Activated T-cell treated with anti-CD3 and anti-CD28 coated beads, Interleukin-2, amount 50 U/mL, for 48 hours (primary cell): ENCODE measurements at regions not wholly inside any gene's neighbourhood (a gene's known extent, or its start where the extent isn't known, plus 50 kb on each side); places are given as distances from the start of the nearest gene placed in this dataset.

Experiments used
- DNase-seq, 2 experiments: peaks; one replicate each; pipeline ENCODE4 v3.0.0-alpha.2; 2020

DNA sequence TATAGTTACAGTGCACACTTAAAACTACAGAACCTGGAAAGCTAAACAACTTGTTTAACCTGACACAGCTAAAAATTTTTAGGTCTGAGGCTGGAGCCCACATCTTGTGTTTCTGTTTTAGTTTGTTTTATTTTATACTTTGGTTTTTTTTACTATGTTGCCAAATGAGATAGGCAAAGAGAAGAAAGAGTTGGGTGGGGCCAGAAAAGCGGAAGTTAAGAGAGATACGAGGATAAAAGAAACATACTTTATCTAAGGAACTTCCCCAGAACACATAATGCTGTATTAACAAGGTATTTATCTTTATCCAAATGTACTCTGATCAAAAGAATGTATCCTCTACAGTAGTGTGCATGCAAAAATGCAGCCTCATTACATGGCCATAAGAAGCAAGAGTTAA, 1145.7 kb downstream of the EPHA3 start:
- no peak for DNase-seq

DNA sequence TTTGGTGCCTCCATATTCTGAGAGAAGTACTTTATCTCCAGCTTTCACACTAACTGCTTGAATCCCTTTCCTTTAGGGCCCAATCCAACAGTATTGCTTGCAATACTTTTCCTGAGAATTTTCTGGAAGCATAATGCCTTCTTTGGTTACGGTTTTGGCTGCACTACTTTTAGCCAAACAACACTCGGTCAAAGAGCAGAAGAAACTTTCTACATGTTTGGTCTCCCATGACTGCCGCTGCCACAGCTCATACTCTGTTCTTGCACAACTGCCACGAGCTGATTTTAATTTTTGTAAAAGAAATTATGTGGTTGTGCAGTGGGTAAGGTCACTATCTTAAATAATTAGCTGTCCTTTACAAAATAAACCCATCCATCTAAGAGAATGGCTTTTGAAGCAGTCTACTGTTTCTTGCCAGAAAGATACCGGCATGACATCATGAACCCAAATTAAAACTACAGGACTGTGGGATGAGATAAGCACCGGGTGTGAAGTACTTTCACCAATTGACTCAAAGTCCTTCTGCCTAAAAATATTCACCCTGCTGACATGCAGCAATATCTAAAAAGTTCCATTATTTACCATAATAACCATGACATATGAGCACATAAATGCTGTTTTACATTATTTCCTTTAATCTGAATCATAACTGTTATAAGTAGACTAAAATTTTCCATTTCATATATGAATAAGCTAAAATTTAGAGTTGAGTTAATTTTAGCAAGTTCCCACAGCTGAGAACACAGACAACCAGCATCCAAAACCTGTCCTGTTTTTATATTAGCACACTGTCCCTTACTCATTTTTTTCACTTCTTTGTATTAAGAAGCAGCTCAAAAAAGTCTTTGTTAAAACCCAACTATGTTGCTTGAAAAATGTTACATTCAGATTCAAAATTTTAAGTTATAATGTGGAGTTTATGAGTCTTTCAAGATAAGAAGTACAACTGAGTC, 1154.3 kb downstream of the EPHA3 start:
- DNase-seq: no peak
